ENCODE measurements at regions not wholly inside any gene's neighbourhood (a gene's known extent, or its start where the extent isn't known, plus 50 kb on each side); places are given as distances from the start of the nearest gene placed in this dataset.
A peak's percentile ranks its signal among the peaks of the same experiment; 100 is the strongest.

GRCh38 chr2:42965196-42965595, 172.8 kb upstream of the HAAO start:
- H3K4me3 ChIP-seq = no peak overlapping the region
- H3K9me3 ChIP-seq = no peaks in the 10 kb centered on the region
- H3K27ac ChIP-seq = peak overlapping the region; percentile 71 to 90
- no peaks in the 10 kb centered on the region for H3K27me3 ChIP-seq
- no peaks in the 10 kb centered on the region for H3K36me3 ChIP-seq
- no peak for DNase-seq (ENCODE audit: low spot score in 2 of 2)
- peaks cover 38 to 64% of the 10 kb centered on the region in 2 donors for H3K4me1 ChIP-seq
- intact Hi-C loops (cut with DNase I) = no loop called here
- no peak for TF ChIP-seq CTCF (IDR thresholded peaks at IDR 0.05)

GRCh38 chr2:42964439-42965083, 172.2 kb upstream of the HAAO start:
- Histone ChIP-seq H3K27ac (peak overlapping the region; percentile 71 to 90), H3K27me3 (no peaks in the 10 kb centered on the region), H3K36me3 (no peaks in the 10 kb centered on the region), H3K9me3 (no peaks in the 10 kb centered on the region), H3K4me1 (peaks cover 38 to 66% of the 10 kb centered on the region in 2 donors), H3K4me3 (no peak overlapping the region)
- TF ChIP-seq CTCF (IDR thresholded peaks at IDR 0.05) = no peak
- DNase-seq (ENCODE audit: low spot score in 2 of 2) = peak in 1 of 2 donors; percentile 91
- intact Hi-C loops (cut with DNase I) = no loop called here

GRCh38 chr2:42963452-42964068, 171.2 kb upstream of the HAAO start:
- Histone ChIP-seq H3K27ac (peak overlapping the region; percentile 88 to 90), H3K36me3 (no peaks in the 10 kb centered on the region), H3K9me3 (no peaks in the 10 kb centered on the region), H3K27me3 (no peaks in the 10 kb centered on the region), H3K4me3 (no peak overlapping the region), H3K4me1 (peaks cover 35 to 68% of the 10 kb centered on the region in 2 donors)
- TF ChIP-seq CTCF (IDR thresholded peaks at IDR 0.05) = no peak
- DNase-seq (ENCODE audit: low spot score in 2 of 2) = no peak
- intact Hi-C loops (cut with DNase I) = loop anchor here (2.0 kb wide), 1 partner anchor 39 kb away; no protein-coding TSS in a partner anchor

- peaks cover 35 to 70% of the 10 kb centered on the region in 2 donors for H3K4me1 ChIP-seq
- DNase-seq (ENCODE audit: low spot score in 2 of 2) = no peak
These were observed 170.1 kb upstream of the HAAO start for GRCh38 chr2:42962508-42962953.

GRCh38 chr2:42961961-42962360, 169.6 kb upstream of the HAAO start:
- TF ChIP-seq CTCF (IDR thresholded peaks at IDR 0.05) = no peak
- intact Hi-C loops (cut with DNase I) = loop anchor here (2.0 kb wide), 1 partner anchor 37 kb away; no protein-coding TSS in a partner anchor
- Histone ChIP-seq H3K27me3 (no peaks in the 10 kb centered on the region), H3K36me3 (no peaks in the 10 kb centered on the region), H3K4me1 (peaks cover 35 to 73% of the 10 kb centered on the region in 2 donors), H3K27ac (peak overlapping the region; percentile 88 to 90), H3K9me3 (no peaks in the 10 kb centered on the region), H3K4me3 (no peak overlapping the region)
- DNase-seq (ENCODE audit: low spot score in 2 of 2) = no peak

More at GRCh38 chr2:42962508-42962953, 170.1 kb upstream of the HAAO start:
- no peak overlapping the region for H3K4me3 ChIP-seq
- TF ChIP-seq CTCF (IDR thresholded peaks at IDR 0.05) = no peak
- H3K36me3 ChIP-seq = no peaks in the 10 kb centered on the region
- H3K27me3 ChIP-seq = no peaks in the 10 kb centered on the region
- intact Hi-C loops (cut with DNase I) = loop anchor here (2.0 kb wide), 1 partner anchor 38 kb away; no protein-coding TSS in a partner anchor
- no peaks in the 10 kb centered on the region for H3K9me3 ChIP-seq
- peak overlapping the region; percentile 88 to 90 for H3K27ac ChIP-seq

All from ascending aorta (tissue), 2 donors.